ENCODE measurements at regions not wholly inside any gene's neighbourhood (a gene's known extent, or its start where the extent isn't known, plus 50 kb on each side); places are given as distances from the start of the nearest gene placed in this dataset.

GRCh38 chr5:143680672-143681259, 131.2 kb upstream of the HMHB1 start:
- H3K9me3 ChIP-seq = no peaks in the 10 kb centered on the region
- H3K27ac ChIP-seq = no peak overlapping the region
- H3K27me3 ChIP-seq = no peaks in the 10 kb centered on the region
- TF ChIP-seq POLR2AphosphoS5 (IDR thresholded peaks at IDR 0.05) (no peak), CTCF (IDR thresholded peaks at IDR 0.05) (no peak), EP300 (IDR thresholded peaks at IDR 0.05) (no peak), POLR2A (IDR thresholded peaks at IDR 0.05) (no peak)
- no peaks in the 10 kb centered on the region for H3K36me3 ChIP-seq
- H3K4me1 ChIP-seq = peaks cover 0 to 22% (median 2%) of the 10 kb centered on the region in 3 donors
- ATAC-seq = no peak
- H3K4me3 ChIP-seq = no peak overlapping the region
- 76 to 86% methylated on average over 2 to 4 of the region's 4 CpGs for WGBS, 2 donors (ENCODE audit: low coverage in 1 of 2)

- H3K4me3 ChIP-seq = no peak overlapping the region
- TF ChIP-seq EP300 (IDR thresholded peaks at IDR 0.05) = no peak
- TF ChIP-seq POLR2AphosphoS5 (IDR thresholded peaks at IDR 0.05) = no peak
- no peak for TF ChIP-seq POLR2A (IDR thresholded peaks at IDR 0.05)
- no peak for TF ChIP-seq CTCF (IDR thresholded peaks at IDR 0.05)
- WGBS, 2 donors (ENCODE audit: low coverage in 1 of 2) = 50 to 57% methylated on average over 1 of the region's 1 CpG
- no peaks in the 10 kb centered on the region for H3K36me3 ChIP-seq
- H3K27me3 ChIP-seq = no peaks in the 10 kb centered on the region
- H3K4me1 ChIP-seq = peaks cover 0 to 22% (median 2%) of the 10 kb centered on the region in 3 donors
- H3K9me3 ChIP-seq = no peaks in the 10 kb centered on the region
- ATAC-seq = no peak
- H3K27ac ChIP-seq = no peak overlapping the region
These were observed 132.2 kb upstream of the HMHB1 start for GRCh38 chr5:143679777-143680176.

- H3K27ac ChIP-seq = no peak overlapping the region
- no peak overlapping the region for H3K4me3 ChIP-seq
- 100% methylated on average over 1 of the region's 1 CpG for WGBS, 2 donors (ENCODE audit: low coverage in 1 of 2)
- no peaks in the 10 kb centered on the region for H3K27me3 ChIP-seq
- peaks cover 0 to 22% (median 2%) of the 10 kb centered on the region in 3 donors for H3K4me1 ChIP-seq
- no peak for ATAC-seq
- TF ChIP-seq POLR2A (IDR thresholded peaks at IDR 0.05) = no peak
- no peak for TF ChIP-seq EP300 (IDR thresholded peaks at IDR 0.05)
- TF ChIP-seq POLR2AphosphoS5 (IDR thresholded peaks at IDR 0.05) = no peak
- TF ChIP-seq CTCF (IDR thresholded peaks at IDR 0.05) = no peak
- H3K9me3 ChIP-seq = no peaks in the 10 kb centered on the region
- no peaks in the 10 kb centered on the region for H3K36me3 ChIP-seq
These were observed 133.6 kb upstream of the HMHB1 start for GRCh38 chr5:143678148-143678905.

- Histone ChIP-seq H3K36me3 (no peaks in the 10 kb centered on the region), H3K27ac (no peak overlapping the region), H3K4me1 (peaks cover 0 to 13% (median 1%) of the 10 kb centered on the region in 3 donors), H3K9me3 (no peaks in the 10 kb centered on the region), H3K27me3 (no peaks in the 10 kb centered on the region), H3K4me3 (no peak overlapping the region)
- no peak for ATAC-seq
- 94% methylated on average over 2 to 6 of the region's 6 CpGs for WGBS, 2 donors (ENCODE audit: low coverage in 1 of 2)
- no peak for TF ChIP-seq CTCF (IDR thresholded peaks at IDR 0.05)
- no peak for TF ChIP-seq POLR2AphosphoS5 (IDR thresholded peaks at IDR 0.05)
- no peak for TF ChIP-seq EP300 (IDR thresholded peaks at IDR 0.05)
- no peak for TF ChIP-seq POLR2A (IDR thresholded peaks at IDR 0.05)
These were observed 134.6 kb upstream of the HMHB1 start for GRCh38 chr5:143677403-143677802.

GRCh38 chr5:143676802-143677201, 135.2 kb upstream of the HMHB1 start:
- Histone ChIP-seq H3K9me3 (no peaks in the 10 kb centered on the region), H3K4me3 (no peak overlapping the region), H3K27ac (no peak overlapping the region), H3K36me3 (no peaks in the 10 kb centered on the region), H3K4me1 (peaks cover 0 to 9% (median 0%) of the 10 kb centered on the region in 3 donors), H3K27me3 (no peaks in the 10 kb centered on the region)
- WGBS, 2 donors (ENCODE audit: low coverage in 1 of 2) = 13 to 67% methylated on average over 1 of the region's 1 CpG
- no peak for ATAC-seq
- TF ChIP-seq POLR2A (IDR thresholded peaks at IDR 0.05) (no peak), CTCF (IDR thresholded peaks at IDR 0.05) (no peak), POLR2AphosphoS5 (IDR thresholded peaks at IDR 0.05) (no peak), EP300 (IDR thresholded peaks at IDR 0.05) (no peak)

All from gastroesophageal sphincter (tissue), 4 donors.